H1 (cell line): ENCODE measurements at regions not wholly inside any gene's neighbourhood (a gene's known extent, or its start where the extent isn't known, plus 50 kb on each side); places are given as distances from the start of the nearest gene placed in this dataset.

Experiments
- CTCF ChIA-PET: fragments of 300-600 bp; sonication (Branson Sonifier 250); formaldehyde crosslinking; loops from one replicate; lab custom pipeline; 2021; ENCODE audit not compliant: partially characterized antibody; lab: Charles Lee
- POLR2A ChIA-PET: fragments of 300-600 bp; sonication (Branson Sonifier 250); formaldehyde crosslinking; loops from one replicate; lab custom pipeline; 2021; ENCODE audit warnings: inconsistent platforms; ENCODE audit not compliant: partially characterized antibody; lab: Charles Lee
- DNase-seq, 2 experiments: peaks; one replicate each; pipeline versions ENCODE4 v3.0.0 to v3.0.0-alpha.2; 2010 to 2022; ENCODE audit warnings: low spot score in 2 of 2, low read depth in 1 of 2, mixed read lengths in 1 of 2
- FAIRE-seq: peaks from 2 replicates; lab custom pipeline; 2011; peaks lifted over from hg19 to GRCh38; lab: Jason Lieb, UNC
- H2AFZ ChIP-seq: 2 replicates; pipeline ENCODE4 v1.8.1; 2012; ENCODE audit warnings: low read length, inconsistent platforms
- H2AK5ac ChIP-seq: 2 replicates; pipeline ENCODE4 v1.6.1; 2013; ENCODE audit warnings: low read depth, low read length
- H2BK120ac ChIP-seq: replicated peaks from 2 replicates; pipeline ENCODE3; 2013; ENCODE audit warnings: low read depth, low read length, inconsistent platforms
- H2BK12ac ChIP-seq: 2 replicates; pipeline ENCODE4 v1.6.1; 2013; ENCODE audit warnings: low read depth, low read length
- H2BK15ac ChIP-seq: 2 replicates; pipeline ENCODE4 v1.6.1; 2013; ENCODE audit warnings: low read length
- H2BK20ac ChIP-seq: 2 replicates; pipeline ENCODE4 v1.6.1; 2013; ENCODE audit warnings: low read length
- H2BK5ac ChIP-seq: 2 replicates; pipeline ENCODE4 v1.6.1; 2013; ENCODE audit warnings: low read depth, low read length
- H3K14ac ChIP-seq: 2 replicates; pipeline ENCODE4 v1.6.1; 2013; ENCODE audit warnings: inconsistent platforms; ENCODE audit not compliant: insufficient read length
- H3K18ac ChIP-seq: 2 replicates; pipeline ENCODE4 v1.6.1; 2013; ENCODE audit warnings: low read length; ENCODE audit errors: extremely low read depth
- H3K23ac ChIP-seq: 2 replicates; pipeline ENCODE4 v1.6.1; 2013; ENCODE audit warnings: inconsistent platforms; ENCODE audit not compliant: insufficient read length
- H3K23me2 ChIP-seq: 2 replicates; pipeline ENCODE4 v1.6.1; 2013; ENCODE audit warnings: low read depth, low read length
- H3K27ac ChIP-seq: 2 replicates; pipeline ENCODE4 v1.6.1; 2011; ENCODE audit warnings: low read depth, low read length, inconsistent platforms
- H3K27me3 ChIP-seq, 4 experiments: replicated peaks in 1 of 4; 1 replicate in 1 of 4; 2 replicates in 3 of 4; pipeline versions ENCODE4 v1.6.1 to v1.8.1; 2011 to 2013; ENCODE audit warnings: low read length in 3 of 4, mild to moderate bottlenecking in 3 of 4, inconsistent platforms in 2 of 4, mixed read lengths in 2 of 4, moderate library complexity in 1 of 4; ENCODE audit not compliant: control insufficient read depth in 3 of 4, insufficient read depth in 3 of 4; ENCODE audit errors: extremely low read depth in 1 of 4
- H3K36me3 ChIP-seq, 4 experiments: 2 replicates each; pipeline versions ENCODE4 v1.6.1 to v1.8.1; 2011 to 2013; ENCODE audit warnings: mild to moderate bottlenecking in 4 of 4, low read length in 3 of 4, moderate library complexity in 2 of 4, control low read depth in 1 of 4, inconsistent platforms in 1 of 4; ENCODE audit not compliant: insufficient read depth in 4 of 4, control insufficient read depth in 2 of 4
- H3K4ac ChIP-seq: replicated peaks from 2 replicates; pipeline ENCODE3; 2013; ENCODE audit warnings: low read length, low read depth, mixed read lengths, inconsistent platforms; ENCODE audit not compliant: insufficient read length
- H3K4me1 ChIP-seq, 4 experiments: replicated peaks in 1 of 4; 1 replicate in 1 of 4; 2 replicates in 3 of 4; pipeline versions ENCODE4 v1.6.1 to v1.8.1; 2011 to 2013; ENCODE audit warnings: low read length in 3 of 4, inconsistent platforms in 2 of 4, mixed read lengths in 1 of 4; ENCODE audit not compliant: insufficient read depth in 4 of 4, control insufficient read depth in 3 of 4
- H3K4me2 ChIP-seq, 2 experiments: 2 replicates each; pipeline versions ENCODE4 v1.6.1 to v1.8.1; 2011 to 2013; ENCODE audit warnings: low read depth in 2 of 2, low read length in 2 of 2, control low read depth in 1 of 2, inconsistent platforms in 1 of 2, mild to moderate bottlenecking in 1 of 2; ENCODE audit not compliant: insufficient read depth in 1 of 2
- H3K4me3 ChIP-seq, 4 experiments: fragments of 200-600, 300-600 bp in 1 of 4; sonication (generic), shearing (Covaris generic), sonication (Bioruptor Twin) in 1 of 4; 2 replicates each; pipeline versions ENCODE4 v1.5.1 to v1.8.1; 2011 to 2016; ENCODE audit warnings: low read length in 4 of 4, low read depth in 3 of 4, control low read depth in 2 of 4, inconsistent platforms in 2 of 4, mild to moderate bottlenecking in 2 of 4, mixed read lengths in 1 of 4, moderate library complexity in 1 of 4; ENCODE audit not compliant: insufficient read depth in 2 of 4; ENCODE audit errors: extremely low read depth in 1 of 4
- H3K56ac ChIP-seq: replicated peaks from 2 replicates; pipeline ENCODE3; 2013; ENCODE audit warnings: low read depth, mild to moderate bottlenecking, mixed read lengths, low read length, inconsistent platforms; ENCODE audit not compliant: insufficient read length
- H3K79me1 ChIP-seq: 2 replicates; pipeline ENCODE4 v1.6.1; 2013; ENCODE audit warnings: low read depth, low read length, control low read depth
- H3K79me2 ChIP-seq, 2 experiments: 2 replicates each; pipeline versions ENCODE4 v1.6.1 to v1.8.1; 2012 to 2013; ENCODE audit warnings: low read length in 2 of 2, mild to moderate bottlenecking in 2 of 2, inconsistent platforms in 1 of 2; ENCODE audit not compliant: insufficient read depth in 2 of 2, control insufficient read depth in 1 of 2
- H3K9ac ChIP-seq, 4 experiments: replicated peaks in 1 of 4; 1 replicate in 1 of 4; 2 replicates in 3 of 4; pipeline versions ENCODE4 v1.6.1 to v1.8.1; 2011 to 2013; ENCODE audit warnings: low read depth in 3 of 4, low read length in 3 of 4, control low read depth in 2 of 4, mild to moderate bottlenecking in 2 of 4, moderate library complexity in 2 of 4, inconsistent platforms in 1 of 4; ENCODE audit errors: extremely low read depth in 1 of 4
- H3K9me3 ChIP-seq, 2 experiments: 2 replicates each; pipeline versions ENCODE4 v1.6.1 to v1.8.1; 2012 to 2013; ENCODE audit warnings: mild to moderate bottlenecking in 2 of 2, moderate library complexity in 2 of 2, control low read depth in 1 of 2, inconsistent platforms in 1 of 2, low read depth in 1 of 2, low read length in 1 of 2, mixed read lengths in 1 of 2; ENCODE audit not compliant: insufficient read depth in 2 of 2
- H4K20me1 ChIP-seq, 2 experiments: replicated peaks in 1 of 2; 2 replicates each; pipeline versions ENCODE3 to v1.8.1; 2011 to 2013; ENCODE audit warnings: inconsistent platforms in 2 of 2, low read length in 2 of 2, mild to moderate bottlenecking in 1 of 2; ENCODE audit not compliant: insufficient read depth in 2 of 2, control insufficient read depth in 1 of 2
- H4K5ac ChIP-seq: 2 replicates; pipeline ENCODE4 v1.6.1; 2013; ENCODE audit warnings: low read length, low read depth, mixed read lengths, inconsistent platforms; ENCODE audit not compliant: insufficient read length
- H4K8ac ChIP-seq: 2 replicates; pipeline ENCODE4 v1.8.0; 2013; ENCODE audit warnings: mild to moderate bottlenecking, moderate library complexity, low read length, inconsistent platforms; ENCODE audit not compliant: insufficient read depth; ENCODE audit errors: extremely low read depth
- H4K91ac ChIP-seq: replicated peaks from 2 replicates; pipeline ENCODE3; 2013; ENCODE audit warnings: low read length, mixed read lengths, inconsistent platforms; ENCODE audit not compliant: insufficient read length
- ASH2L ChIP-seq: fragments of 200-600, 300-600 bp; sonication (generic); IDR thresholded peaks from one replicate; pipeline ENCODE4 v1.7.1; 2017; ENCODE audit warnings: low read length
- ATF2 ChIP-seq: IDR thresholded peaks from 2 replicates; pipeline ENCODE4 v1.6.1; 2012; ENCODE audit warnings: low read length, inconsistent platforms
- CBX8 ChIP-seq: fragments of 300-800, 300-1000 bp; sonication (generic); IDR thresholded peaks from 2 replicates; pipeline ENCODE4 v1.7.1; 2016; ENCODE audit warnings: low read depth, low read length, borderline replicate concordance
- CTBP2 ChIP-seq: IDR thresholded peaks from 2 replicates; pipeline ENCODE4 v1.7.0; 2011; ENCODE audit warnings: borderline replicate concordance, mild to moderate bottlenecking, moderate library complexity, mixed read lengths, low read length; ENCODE audit not compliant: insufficient read depth, insufficient read length
- EZH2 ChIP-seq: fragments of 200-600 bp; sonication (generic); IDR thresholded peaks from 2 replicates; pipeline ENCODE4 v1.7.1; 2012; ENCODE audit warnings: low read depth, mild to moderate bottlenecking, moderate library complexity, low read length, inconsistent platforms; ENCODE audit not compliant: severe bottlenecking
- GTF2F1 ChIP-seq: IDR thresholded peaks from 2 replicates; pipeline ENCODE4 v1.6.1; 2012; ENCODE audit warnings: low read depth, low read length, improper control_type of control experiment, borderline replicate concordance
- KDM4A ChIP-seq: IDR thresholded peaks from one replicate; pipeline ENCODE4 v1.7.1; 2012; ENCODE audit warnings: low read depth, mild to moderate bottlenecking, moderate library complexity, low read length, inconsistent platforms; ENCODE audit not compliant: severe bottlenecking
- PHF8 ChIP-seq: fragments of 200-600 bp; sonication (generic); conservative IDR thresholded peaks from 2 replicates; pipeline ENCODE4 v1.7.1; 2012; ENCODE audit warnings: low read depth, mild to moderate bottlenecking, inconsistent platforms, low read length, moderate library complexity
- RAD21 ChIP-seq, 2 experiments: IDR thresholded peaks in 1 of 2; conservative IDR thresholded peaks in 1 of 2; 2 replicates each; pipeline ENCODE4 v1.6.1; 2011; ENCODE audit warnings: low read depth in 2 of 2, low read length in 2 of 2, improper control_type of control experiment in 1 of 2, inconsistent platforms in 1 of 2, mild to moderate bottlenecking in 1 of 2, moderate library complexity in 1 of 2
- RNF2 ChIP-seq: fragments of 200-900, 300-1000 bp; sonication (generic); IDR thresholded peaks from 2 replicates; pipeline ENCODE4 v1.7.1; 2016; ENCODE audit warnings: borderline replicate concordance, low read depth, mild to moderate bottlenecking, antibody characterized with exemption, low read length; ENCODE audit not compliant: poor library complexity, severe bottlenecking; ENCODE audit errors: missing control alignments
- SRF ChIP-seq: IDR thresholded peaks from 2 replicates; pipeline ENCODE4 v1.6.1; 2011; ENCODE audit warnings: mild to moderate bottlenecking, low read depth, low read length, moderate library complexity
- WGBS, 2 experiments: shearing (Covaris generic) in 1 of 2; methylation state at CpG; one replicate each; pipeline versions ENCODE4 v1.1.6 to v1.1.7; 2013 to 2015; ENCODE audit warnings: low lambda C conversion rate in 2 of 2, mixed read lengths in 2 of 2, inconsistent platforms in 1 of 2, low coverage in 1 of 2, missing lambda C conversion rate in 1 of 2; ENCODE audit not compliant: insufficient replicate concordance in 2 of 2, insufficient coverage in 1 of 2, insufficient read length in 1 of 2; ENCODE audit errors: extremely low coverage in 1 of 2, missing lambda C conversion rate in 1 of 2; 5-methylcytosine and 5-hydroxymethylcytosine counted together

DNA sequence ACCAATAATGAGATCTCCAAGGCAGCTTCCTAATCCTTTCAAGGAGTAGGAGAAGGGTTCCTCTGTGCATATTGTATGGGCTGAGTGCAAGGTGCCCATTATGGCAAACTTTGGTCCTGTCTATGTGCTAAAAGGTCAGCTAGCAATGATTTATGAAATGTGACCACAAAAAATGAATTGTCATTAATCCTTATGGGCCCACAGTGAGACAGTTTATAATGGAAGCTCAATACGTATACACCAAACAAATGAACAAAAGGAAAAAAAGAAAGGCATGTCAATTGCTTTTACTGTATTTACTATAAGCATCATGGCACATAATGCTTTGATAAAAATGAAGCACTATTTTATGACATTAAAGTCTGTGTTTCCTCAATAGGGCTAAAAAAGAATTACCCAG, 54.5 kb downstream of the ELAPOR2 start:
- Histone ChIP-seq H3K4ac (no peak overlapping the region), H3K23me2 (no peaks in the 10 kb centered on the region), H3K14ac (no peak overlapping the region), H4K8ac (no peak overlapping the region), H3K36me3 (no peaks in the 10 kb centered on the region), H3K56ac (no peak overlapping the region), H2AK5ac (no peak overlapping the region), H3K79me1 (peaks cover 2% of the 10 kb centered on the region; the same call in 1 of the 2 replicates), H3K79me2 (peaks cover 22 to 88% of the 10 kb centered on the region in 2 experiments), H3K9ac (no peak overlapping the region), H4K91ac (no peak overlapping the region), H2AFZ (no peak overlapping the region), H4K5ac (no peak overlapping the region), H2BK15ac (no peak overlapping the region), H3K4me2 (no peak overlapping the region), H2BK20ac (no peak overlapping the region), H2BK120ac (no peak overlapping the region), H2BK12ac (no peak overlapping the region), H3K18ac (no peak overlapping the region), H2BK5ac (no peak overlapping the region), H3K4me1 (peaks cover under 1 to 10% (median 2%) of the 10 kb centered on the region in 4 experiments; a peak in 5 of 7 replicates), H3K27me3 (no peaks in the 10 kb centered on the region), H3K27ac (no peak overlapping the region), H3K4me3 (no peak overlapping the region), H3K23ac (no peak overlapping the region), H4K20me1 (peaks cover 2 to 3% of the 10 kb centered on the region in 2 experiments), H3K9me3 (no peaks in the 10 kb centered on the region)
- DNase-seq (no peak), FAIRE-seq (no peak)
- CTCF ChIA-PET, result interaction anchor here (1.0 to 2.4 kb wide), 5 partner anchors 9 to 144 kb away, joined by 3 to 14 read pairs (median 4); no protein-coding TSS in a partner anchor
- POLR2A ChIA-PET, result interaction anchor here (1.7 to 2.4 kb wide), 2 partner anchors 8 to 34 kb away, joined by 3 to 7 read pairs; no protein-coding TSS in a partner anchor
- WGBS, 2 experiments, result 90% methylated on average over 1 of the region's 1 CpG; no CpG with 5 or more reads in 1 of the 2 experiments
- TF ChIP-seq RAD21 (IDR thresholded peaks at IDR 0.05 in 1 of 2, conservative IDR thresholded peaks at IDR 0.05 in 1 of 2; ENCODE audit: low read depth in 2 of 2, low read length in 2 of 2), result no peak
- no peak for TF ChIP-seq ATF2
- no peak for TF ChIP-seq SRF
- TF ChIP-seq CTBP2, result no peak
- TF ChIP-seq ASH2L, result no peak
- TF ChIP-seq GTF2F1, result no peak
- TF ChIP-seq PHF8, result no peak
- TF ChIP-seq KDM4A, result no peak
- no peak for TF ChIP-seq RNF2
- TF ChIP-seq CBX8, result no peak
- TF ChIP-seq EZH2, result no peak
